Gastrocnemius medialis (tissue), 4 donors: ENCODE measurements at regions not wholly inside any gene's neighbourhood (a gene's known extent, or its start where the extent isn't known, plus 50 kb on each side); places are given as distances from the start of the nearest gene placed in this dataset.
A peak's percentile ranks its signal among the peaks of the same experiment; 100 is the strongest.

Source experiments
- ATAC-seq, 2 donors: fragments of 150-250 bp; one replicate each; pipeline ENCODE4 v1.9.1; 2016
- DNase-seq, 2 donors: peaks; one replicate each; pipeline ENCODE4 v3.0.0-alpha.2; 2019
- H3K27ac ChIP-seq, 4 donors: fragments of 200-600 bp; sonication (generic); 1 replicate in 1 of 4; 2 replicates in 3 of 4; pipeline ENCODE4 v1.5.1; 2016 to 2018; ENCODE audit warnings: mild to moderate bottlenecking in 2 of 4, moderate library complexity in 1 of 4
- H3K27me3 ChIP-seq, 3 donors: fragments of 200-600 bp; sonication (generic) in 2 of 3; 1 replicate in 1 of 3; 2 replicates in 2 of 3; pipeline versions ENCODE4 v1.5.1 to v1.6.0; 2016 to 2019; ENCODE audit warnings: mild to moderate bottlenecking in 1 of 3, moderate library complexity in 1 of 3
- H3K36me3 ChIP-seq, 2 donors: fragments of 200-600 bp; sonication (generic) in 1 of 2; one replicate each; pipeline ENCODE4 v1.5.1; 2017 to 2018
- H3K4me1 ChIP-seq, 2 donors: fragments of 200-600 bp; sonication (generic) in 1 of 2; one replicate each; pipeline ENCODE4 v1.5.1; 2016 to 2017; ENCODE audit warnings: mild to moderate bottlenecking in 2 of 2
- H3K4me3 ChIP-seq, 4 donors: fragments of 200-600 bp; sonication (generic) in 3 of 4; 1 replicate in 1 of 4; 2 replicates in 3 of 4; pipeline ENCODE4 v1.5.1; 2016 to 2019; ENCODE audit warnings: mild to moderate bottlenecking in 2 of 4
- H3K9me3 ChIP-seq, 3 donors: fragments of 200-600 bp; sonication (generic) in 2 of 3; 1 replicate in 1 of 3; 2 replicates in 2 of 3; pipeline ENCODE4 v1.5.1; 2016 to 2019
- CTCF ChIP-seq, 5 experiments: fragments of 450-650 bp in 3 of 5; fragments of 200-600 bp in 2 of 5; sonication (generic) in 2 of 5; IDR thresholded peaks in 4 of 5; conservative IDR thresholded peaks in 1 of 5; 1 replicate in 4 of 5; 2 replicates in 1 of 5; pipeline ENCODE4 v1.5.1; 2016 to 2019; ENCODE audit warnings: antibody characterized with exemption in 5 of 5, mild to moderate bottlenecking in 3 of 5, moderate library complexity in 3 of 5
- POLR2A ChIP-seq, 2 donors: fragments of 450-650 bp; IDR thresholded peaks; one replicate each; pipeline ENCODE4 v1.6.1; 2017; ENCODE audit warnings: antibody characterized with exemption in 2 of 2, mild to moderate bottlenecking in 2 of 2, moderate library complexity in 2 of 2
- in situ Hi-C, 4 donors: fragments of 200-750 bp; cut with MboI; loops; one replicate each; pipeline versions ENCODE4 v1.15.0 to v1.8.0; 2017; ENCODE audit warnings: low sequenced_read_pairs in 4 of 4
- intact Hi-C: fragments of 100-400 bp; cut with DNase I; formaldehyde crosslinking; loops from one replicate; pipeline ENCODE4 v1.15.1; 2023; ENCODE audit warnings: low total_unique reads

GRCh38 chr17:77472468-77473310, 331.9 kb downstream of the SEC14L1 start:
- ATAC-seq (peak in 1 of 2 donors; percentile 37), DNase-seq (no peak)
- in situ Hi-C loops: no loop called here
- TF ChIP-seq CTCF (IDR thresholded peaks at IDR 0.05 in 4 of 5, conservative IDR thresholded peaks at IDR 0.05 in 1 of 5) (no peak), POLR2A (IDR thresholded peaks at IDR 0.05) (no peak)
- Histone ChIP-seq H3K4me3 (peak overlapping the region in 1 of 4 donors; percentile 17), H3K36me3 (no peaks in the 10 kb centered on the region), H3K4me1 (peaks cover 54 to 71% of the 10 kb centered on the region in 2 donors), H3K27ac (peak overlapping the region; percentile 51 to 85 (median 64)), H3K9me3 (no peaks in the 10 kb centered on the region), H3K27me3 (no peaks in the 10 kb centered on the region)
- intact Hi-C loops: no loop called here

- H3K36me3 ChIP-seq: no peaks in the 10 kb centered on the region
- ATAC-seq (no peak), DNase-seq (no peak)
- TF ChIP-seq CTCF (IDR thresholded peaks at IDR 0.05 in 4 of 5, conservative IDR thresholded peaks at IDR 0.05 in 1 of 5): no peak
- no peak for TF ChIP-seq POLR2A (IDR thresholded peaks at IDR 0.05)
- H3K4me1 ChIP-seq: peaks cover 62 to 82% of the 10 kb centered on the region in 2 donors
- in situ Hi-C loops (no loop called here), intact Hi-C loops (no loop called here)
- no peaks in the 10 kb centered on the region for H3K9me3 ChIP-seq
- H3K4me3 ChIP-seq: no peak overlapping the region
- peak overlapping the region; percentile 11 to 85 (median 78) for H3K27ac ChIP-seq
- no peaks in the 10 kb centered on the region for H3K27me3 ChIP-seq
These were observed 333.0 kb downstream of the SEC14L1 start for GRCh38 chr17:77473615-77474226.

- in situ Hi-C loops: no loop called here
- no peaks in the 10 kb centered on the region for H3K36me3 ChIP-seq
- no peak for ATAC-seq
These were observed 333.7 kb downstream of the SEC14L1 start for GRCh38 chr17:77474292-77474988.

More at GRCh38 chr17:77474292-77474988, 333.7 kb downstream of the SEC14L1 start:
- intact Hi-C loops: no loop called here
- no peak for DNase-seq
- peaks cover 62 to 89% of the 10 kb centered on the region in 2 donors for H3K4me1 ChIP-seq
- H3K27me3 ChIP-seq: no peaks in the 10 kb centered on the region
- H3K27ac ChIP-seq: peak overlapping the region in 3 of 4 donors; percentile 72 to 85 (median 85)
- H3K9me3 ChIP-seq: no peaks in the 10 kb centered on the region
- TF ChIP-seq CTCF (IDR thresholded peaks at IDR 0.05 in 4 of 5, conservative IDR thresholded peaks at IDR 0.05 in 1 of 5): no peak
- TF ChIP-seq POLR2A (IDR thresholded peaks at IDR 0.05): no peak
- H3K4me3 ChIP-seq: no peak overlapping the region
